HG03460 (cell line): ENCODE measurements at regions not wholly inside any gene's neighbourhood (a gene's known extent, or its start where the extent isn't known, plus 50 kb on each side); places are given as distances from the start of the nearest gene placed in this dataset.
A peak's percentile ranks its signal among the peaks of the same experiment; 100 is the strongest.

Source experiments
- ATAC-seq: cut with Tn5 transposase; IDR thresholded peaks from one replicate; pipeline ENCODE4 v1.9.1; 2021; ENCODE audit not compliant: unreplicated experiment

GRCh38 chr5:74356009-74356695 is 284.4 kb downstream of the ENC1 start:
- no peak for ATAC-seq

DNA sequence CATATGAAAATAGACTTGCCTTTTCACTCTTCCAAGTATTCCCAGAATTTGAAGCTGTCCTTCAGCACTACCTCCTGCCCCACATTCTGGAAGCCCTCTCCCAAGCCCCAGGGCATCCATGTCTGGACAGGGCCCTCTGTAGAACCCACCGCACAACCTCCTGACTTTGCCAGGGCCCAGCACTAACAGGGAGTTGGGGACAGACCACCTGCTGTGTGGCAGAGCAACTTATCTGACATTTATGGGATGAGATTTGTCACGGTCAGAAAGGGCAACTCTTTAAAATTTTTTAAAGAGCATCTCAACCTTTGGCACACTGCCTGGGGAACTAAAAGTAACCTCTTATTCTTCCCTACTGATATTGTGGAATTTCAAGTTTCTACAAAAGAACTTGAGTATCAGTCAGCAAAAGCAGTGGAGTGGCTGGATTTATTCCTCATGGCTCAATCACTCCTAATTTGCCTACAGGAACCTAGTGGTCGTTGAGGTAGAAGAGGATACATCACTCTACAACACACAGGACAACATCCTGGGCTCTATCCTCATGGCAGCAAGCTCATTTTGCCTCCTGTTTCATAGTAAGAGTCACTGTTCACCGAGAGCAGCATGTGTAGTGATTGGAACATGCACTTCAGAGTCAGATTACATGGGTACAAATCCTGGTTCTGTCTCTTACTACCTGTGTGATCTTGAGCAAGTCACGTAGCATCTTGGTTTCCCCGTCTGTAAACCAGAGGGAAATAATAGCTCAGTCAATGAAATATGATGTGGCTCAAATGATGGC is 285.3 kb downstream of the ENC1 start:
- no peak for ATAC-seq

GRCh38 chr5:74352256-74352655 is 288.3 kb downstream of the ENC1 start:
- ATAC-seq: no peak

GRCh38 chr5:74342948-74343682 is 297.4 kb downstream of the ENC1 start:
- ATAC-seq: no peak

- ATAC-seq: no peak
Measured at GRCh38 chr5:74342182-74342581, 298.3 kb downstream of the ENC1 start.

GRCh38 chr5:74341221-74341620 is 299.3 kb downstream of the ENC1 start:
- no peak for ATAC-seq

DNA sequence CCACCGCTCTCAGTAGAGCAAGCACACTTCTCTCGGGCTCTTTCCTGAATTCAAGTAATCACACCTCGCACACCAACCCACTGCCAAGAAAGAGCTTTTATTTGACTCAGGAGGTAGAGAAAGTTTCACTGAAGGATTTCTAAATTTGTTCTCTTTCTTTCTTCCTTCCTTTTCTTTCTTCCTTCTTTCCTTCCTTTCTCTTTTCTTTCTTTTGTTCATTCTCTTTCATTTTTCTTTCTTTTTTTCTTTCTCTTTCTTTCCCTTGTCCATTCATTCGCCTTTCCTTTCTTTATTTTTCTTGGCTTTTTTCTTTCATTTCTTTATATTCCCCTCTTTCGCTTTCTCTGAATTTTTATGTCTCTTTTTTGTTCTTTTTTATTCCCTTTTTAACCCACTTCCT is 300.1 kb downstream of the ENC1 start:
- ATAC-seq: no peak

DNA sequence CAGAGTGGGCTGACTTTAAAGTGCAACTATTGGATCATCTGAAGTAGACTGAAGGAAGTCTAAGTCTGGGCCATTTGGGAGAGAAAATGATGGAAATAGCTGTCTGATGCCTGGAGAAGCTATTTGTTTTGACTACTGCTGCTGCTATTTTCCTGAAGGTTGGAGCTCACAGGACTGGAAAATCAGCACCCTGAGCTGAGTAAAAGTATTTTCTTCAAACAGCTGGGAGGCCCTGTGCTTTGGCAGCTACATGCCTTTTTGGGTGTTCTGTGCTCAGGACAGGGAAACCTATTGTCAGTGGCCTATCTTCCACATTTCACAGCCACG is 302.6 kb downstream of the ENC1 start:
- ATAC-seq: no peak

- no peak for ATAC-seq
Measured at GRCh38 chr5:74337254-74337983, 303.1 kb downstream of the ENC1 start.

DNA sequence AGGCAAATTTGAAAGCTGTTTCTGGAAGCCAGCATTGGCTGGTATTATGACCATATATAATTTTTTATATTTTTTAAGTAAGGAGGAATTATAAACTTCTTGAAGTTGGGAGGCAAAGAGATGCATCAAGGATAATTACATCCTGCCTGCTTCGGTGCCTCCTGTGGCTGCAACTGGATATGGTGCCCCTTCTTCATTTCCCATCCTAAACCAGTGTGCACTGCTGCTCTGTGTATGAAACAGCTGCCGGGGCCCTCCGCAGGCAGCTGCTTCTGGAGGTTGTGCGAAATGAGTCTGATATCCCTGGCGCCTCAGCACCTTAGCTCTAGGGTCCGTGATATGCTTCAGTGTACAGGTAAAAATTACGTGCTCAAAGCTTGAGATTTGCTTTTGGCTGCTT is 304.2 kb downstream of the ENC1 start:
- ATAC-seq: no peak

GRCh38 chr5:74334762-74335384 is 305.7 kb downstream of the ENC1 start:
- ATAC-seq: no peak

- no peak for ATAC-seq
Measured at GRCh38 chr5:74334062-74334761, 306.3 kb downstream of the ENC1 start.

GRCh38 chr5:74333430-74333829 is 307.1 kb downstream of the ENC1 start:
- ATAC-seq: no peak

- ATAC-seq: no peak
Measured at GRCh38 chr5:74332682-74333081, 307.8 kb downstream of the ENC1 start.

DNA sequence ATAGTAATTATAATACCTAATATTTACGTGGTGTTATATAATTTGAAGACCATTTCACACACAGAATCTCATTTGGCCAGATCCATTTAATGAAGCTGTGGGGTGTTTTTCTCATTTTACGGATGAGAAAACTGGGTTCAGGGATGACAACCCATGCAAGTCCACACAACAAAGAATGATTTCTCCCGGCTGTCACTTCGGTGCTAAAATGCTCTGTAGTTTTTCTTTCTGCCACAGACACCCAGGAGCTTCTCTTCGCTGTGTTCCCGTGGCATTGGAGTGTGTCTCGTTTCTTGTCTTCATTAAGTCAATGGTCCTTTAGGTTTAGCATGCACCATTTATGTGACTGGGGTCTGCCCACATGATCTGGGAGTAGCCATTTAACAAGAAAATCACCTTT is 308.5 kb downstream of the ENC1 start:
- no peak for ATAC-seq

DNA sequence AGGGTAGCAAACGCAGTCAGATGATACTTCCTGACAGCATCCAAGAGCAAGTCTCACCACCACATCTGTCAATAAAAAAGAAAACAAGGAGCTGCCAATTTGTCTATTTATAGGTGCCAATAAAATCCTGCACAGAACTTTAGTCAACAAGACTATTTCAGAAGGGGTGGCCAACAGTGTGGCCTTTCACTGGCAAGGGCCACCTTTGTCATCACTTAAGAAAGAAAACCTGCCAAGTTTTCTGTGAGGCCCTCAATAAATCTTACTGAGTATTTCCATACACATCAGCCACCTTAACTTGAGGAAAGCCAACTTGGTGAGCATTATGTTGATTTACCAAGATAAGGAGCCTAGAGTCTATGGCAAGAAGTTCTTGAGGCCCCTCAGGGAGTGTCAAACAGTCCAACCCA is 312.3 kb downstream of the ENC1 start:
- no peak for ATAC-seq

DNA sequence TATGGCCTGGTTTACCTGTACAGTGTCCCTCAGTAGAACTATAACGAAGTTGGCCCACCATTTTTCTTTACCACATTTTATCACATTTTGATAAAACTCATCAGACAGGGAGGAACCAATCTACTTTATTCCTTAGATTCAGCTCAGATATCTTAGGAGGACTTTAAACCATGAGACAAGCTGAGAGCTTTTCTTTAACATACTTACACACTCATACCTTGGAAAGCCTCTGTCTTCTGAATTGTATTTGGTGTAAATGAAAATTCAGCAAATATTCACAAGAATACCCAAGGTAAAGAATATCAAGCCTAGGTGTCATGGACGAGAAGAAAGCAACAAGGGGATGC is 313.2 kb downstream of the ENC1 start:
- ATAC-seq: no peak

DNA sequence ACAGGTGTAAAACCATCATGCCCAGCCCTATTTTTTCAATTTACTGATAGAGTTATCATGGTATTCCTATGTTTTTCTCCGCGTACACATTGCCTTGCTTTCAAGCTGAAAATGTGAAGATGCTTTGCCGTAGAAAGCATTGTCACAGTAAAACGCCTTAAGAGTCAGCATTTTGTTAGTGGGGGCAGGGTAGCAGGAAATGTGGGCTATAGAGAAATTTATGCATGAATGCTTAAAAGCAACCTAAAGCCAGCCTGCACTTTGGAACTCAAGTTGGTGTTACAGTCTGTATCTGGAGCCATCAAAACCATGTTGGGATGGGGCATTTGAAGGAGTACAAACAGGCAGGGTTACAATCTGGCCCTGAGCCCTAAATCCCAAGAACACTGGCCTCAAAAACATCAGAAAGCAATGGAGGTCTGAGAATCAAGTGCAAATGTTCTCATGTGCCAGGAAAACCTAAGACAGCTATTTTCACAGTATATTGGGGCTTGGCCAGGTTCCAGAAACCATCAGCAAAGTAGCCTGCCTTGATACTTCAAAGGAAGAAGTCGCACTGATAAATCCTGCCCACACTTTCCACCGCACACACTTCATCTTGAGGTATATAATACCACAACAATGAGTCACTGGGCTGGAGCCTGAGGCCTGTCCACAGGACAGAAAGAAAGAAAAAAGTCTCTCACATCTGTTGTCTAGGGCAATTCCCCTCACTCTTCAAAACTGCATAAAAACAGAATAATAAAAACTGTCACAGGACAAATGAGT is 313.8 kb downstream of the ENC1 start:
- peak; percentile 87 for ATAC-seq

- ATAC-seq: no peak
Measured at GRCh38 chr5:74325866-74326265, 314.7 kb downstream of the ENC1 start.

DNA sequence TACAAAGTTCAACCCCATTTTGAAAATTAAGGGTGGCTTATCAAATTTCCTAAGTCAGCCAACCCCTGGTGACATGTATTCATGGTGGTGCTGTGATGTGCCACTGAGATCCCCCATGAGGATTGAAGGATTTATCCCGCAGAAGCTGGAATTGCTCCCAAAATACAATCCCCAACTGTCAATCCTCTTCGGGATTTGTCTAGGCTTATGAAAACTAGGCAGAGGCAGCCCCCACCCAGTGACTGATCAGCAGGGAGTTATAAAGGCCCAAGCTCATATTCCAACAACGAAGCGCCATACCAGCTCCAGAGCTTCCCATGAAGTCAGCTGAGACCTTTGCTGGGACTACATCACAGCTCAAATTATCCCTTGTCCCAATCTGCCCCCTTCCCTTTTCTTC is 316.0 kb downstream of the ENC1 start:
- no peak for ATAC-seq
